ENCODE measurements at regions not wholly inside any gene's neighbourhood (a gene's known extent, or its start where the extent isn't known, plus 50 kb on each side); places are given as distances from the start of the nearest gene placed in this dataset.

DNA sequence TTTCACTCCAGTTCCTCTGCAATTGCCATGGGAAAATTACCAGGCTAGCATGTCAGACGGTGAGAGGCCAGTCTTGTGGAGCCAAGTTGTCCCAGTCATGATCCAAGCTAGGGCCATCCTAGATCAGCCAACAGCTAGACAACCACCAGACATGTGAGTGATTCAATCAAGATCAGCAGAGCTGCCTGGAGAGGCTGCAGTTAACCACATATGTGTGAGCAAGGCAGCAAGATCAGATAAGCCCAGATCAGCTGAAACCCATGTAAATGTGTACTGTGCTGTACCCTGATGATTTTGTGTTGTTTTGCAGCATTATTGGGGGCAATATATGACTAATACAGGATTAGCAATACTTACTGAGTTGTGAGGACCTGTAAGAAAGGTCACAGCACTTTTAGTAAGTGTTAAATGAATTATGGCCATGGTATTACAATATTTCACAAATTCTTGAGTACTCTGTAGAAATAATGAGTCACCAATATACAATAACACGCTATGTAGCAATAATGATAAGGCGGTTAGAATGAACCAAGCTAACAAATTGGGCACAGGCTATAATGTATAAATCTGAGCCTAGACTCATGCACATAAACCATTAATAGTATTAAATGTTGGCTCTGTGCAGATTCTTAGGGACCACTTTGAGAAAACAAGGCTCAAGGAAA is 91.4 kb downstream of the SUDS3 start:
- Histone ChIP-seq H3K4me1 (ENCODE audit: control insufficient read depth, insufficient read depth, low read length, poor library complexity, severe bottlenecking) (no peaks in the 10 kb centered on the region), H3K4me3 (ENCODE audit: extremely low read depth, insufficient read depth, low read length, poor library complexity, severe bottlenecking) (no peak overlapping the region), H3K27ac (ENCODE audit: low read depth, low read length, severe bottlenecking) (no peak overlapping the region), H3K36me3 (ENCODE audit: control insufficient read depth, insufficient read depth, low read length) (no peaks in the 10 kb centered on the region), H3K9me3 (ENCODE audit: control insufficient read depth, low read length) (peaks cover 5% of the 10 kb centered on the region)
- WGBS, 2 experiments (ENCODE audit: insufficient coverage in 2 of 2) = 100% methylated on average over 1 of the region's 3 CpGs

DNA sequence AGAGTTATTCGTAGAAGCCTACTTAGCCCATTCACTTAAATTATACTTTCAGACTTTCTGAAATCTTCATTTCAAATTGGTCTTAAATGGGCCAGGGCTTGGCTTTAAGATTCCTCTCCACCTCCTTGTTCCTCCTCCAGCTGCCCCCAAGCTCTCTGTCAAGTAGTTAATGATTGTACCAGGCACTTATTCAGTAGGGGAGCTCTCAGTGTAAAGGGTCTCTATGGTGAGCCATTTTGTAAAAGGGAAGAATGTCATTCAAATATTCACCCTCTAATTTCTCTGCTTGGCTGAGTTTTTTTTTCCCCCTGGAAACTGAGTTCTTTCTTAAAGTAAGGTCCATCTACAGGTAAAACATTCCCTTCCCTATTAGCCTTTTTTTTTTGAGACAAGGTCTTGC is 96.6 kb downstream of the SUDS3 start:
- Histone ChIP-seq H3K9me3 (ENCODE audit: control insufficient read depth, low read length) (no peaks in the 10 kb centered on the region), H3K27ac (ENCODE audit: low read depth, low read length, severe bottlenecking) (no peak overlapping the region), H3K4me1 (ENCODE audit: control insufficient read depth, insufficient read depth, low read length, poor library complexity, severe bottlenecking) (no peaks in the 10 kb centered on the region), H3K36me3 (ENCODE audit: control insufficient read depth, insufficient read depth, low read length) (no peaks in the 10 kb centered on the region), H3K4me3 (ENCODE audit: extremely low read depth, insufficient read depth, low read length, poor library complexity, severe bottlenecking) (no peak overlapping the region)
- WGBS, 2 experiments (ENCODE audit: insufficient coverage in 2 of 2) = no CpG with 5 or more reads among the region's 1 CpG

DNA sequence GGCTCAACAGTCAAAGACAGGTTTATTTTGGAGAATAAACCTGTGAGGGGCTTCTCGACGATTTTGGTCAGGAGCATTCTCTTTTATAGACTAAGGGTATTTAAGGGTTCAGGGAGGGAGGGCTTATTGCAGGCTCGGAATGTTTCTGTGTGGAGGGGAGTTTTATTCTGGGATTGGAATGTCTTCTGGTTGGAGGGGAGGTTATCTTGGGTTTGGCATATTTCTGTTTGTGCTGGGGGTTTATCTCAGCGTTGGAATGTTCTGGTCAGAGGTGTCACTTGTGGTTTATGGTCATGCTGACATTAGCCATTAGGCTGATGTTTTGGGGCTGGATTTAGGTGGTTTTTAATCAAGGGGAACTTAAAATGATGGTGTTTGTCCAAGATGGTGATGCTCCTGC is 103.9 kb downstream of the SUDS3 start:
- Histone ChIP-seq H3K9me3 (ENCODE audit: control insufficient read depth, low read length) (no peaks in the 10 kb centered on the region), H3K4me1 (ENCODE audit: control insufficient read depth, insufficient read depth, low read length, poor library complexity, severe bottlenecking) (peaks cover 2% of the 10 kb centered on the region), H3K4me3 (ENCODE audit: extremely low read depth, insufficient read depth, low read length, poor library complexity, severe bottlenecking) (no peak overlapping the region), H3K36me3 (ENCODE audit: control insufficient read depth, insufficient read depth, low read length) (no peaks in the 10 kb centered on the region), H3K27ac (ENCODE audit: low read depth, low read length, severe bottlenecking) (no peak overlapping the region)
- WGBS, 2 experiments (ENCODE audit: insufficient coverage in 2 of 2) = 62 to 84% methylated on average over 3 to 4 of the region's 4 CpGs

DNA sequence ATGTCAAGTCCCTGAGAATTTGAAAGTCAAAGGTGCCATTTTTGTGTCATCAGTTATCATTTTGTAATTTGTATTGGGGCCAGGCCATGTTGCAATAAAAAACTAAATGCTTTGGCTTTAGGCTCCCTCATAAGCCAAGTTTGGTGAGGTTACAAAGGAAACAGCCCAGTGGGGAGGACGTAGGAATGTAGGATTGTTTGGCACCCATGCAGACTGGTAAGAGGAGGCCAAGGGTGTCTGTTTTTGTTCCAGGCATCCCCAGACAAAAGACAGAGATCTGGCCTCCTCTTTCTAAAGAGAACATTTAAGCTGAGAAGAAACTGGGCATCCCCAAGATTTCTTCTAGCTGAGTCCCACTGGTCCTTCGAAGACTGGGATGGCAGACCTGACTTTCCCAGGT is 111.7 kb downstream of the SUDS3 start:
- 100% methylated on average over 1 of the region's 2 CpGs for whole genome bisulfite sequencing, 2 experiments (ENCODE audit: insufficient coverage in 2 of 2)
- no peaks in the 10 kb centered on the region for H3K4me1 ChIP-seq (ENCODE audit: control insufficient read depth, insufficient read depth, low read length, poor library complexity, severe bottlenecking)

DNA sequence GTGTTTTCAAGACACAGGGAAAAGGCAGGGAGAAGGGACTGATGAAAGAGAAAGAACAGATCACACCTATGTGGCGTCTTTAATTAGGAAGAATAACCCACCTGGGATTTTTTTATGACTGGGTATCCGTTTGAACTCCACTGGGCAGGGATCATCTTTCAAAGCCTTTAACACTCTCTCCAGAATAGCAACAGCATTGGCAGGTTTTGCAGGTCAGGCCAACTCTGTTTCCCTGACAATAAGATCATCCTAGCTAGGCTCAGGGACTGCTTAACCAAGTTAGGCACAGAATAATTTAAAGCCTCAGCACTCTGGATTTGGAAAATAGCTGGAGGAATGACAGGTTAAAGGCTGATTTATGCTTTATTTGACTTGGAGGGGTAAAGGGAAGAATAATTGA is 117.6 kb downstream of the SUDS3 start:
- Histone ChIP-seq H3K36me3 (ENCODE audit: control insufficient read depth, insufficient read depth, low read length) (no peaks in the 10 kb centered on the region), H3K9me3 (ENCODE audit: control insufficient read depth, low read length) (no peaks in the 10 kb centered on the region), H3K4me1 (ENCODE audit: control insufficient read depth, insufficient read depth, low read length, poor library complexity, severe bottlenecking) (no peaks in the 10 kb centered on the region), H3K4me3 (ENCODE audit: extremely low read depth, insufficient read depth, low read length, poor library complexity, severe bottlenecking) (no peak overlapping the region), H3K27ac (ENCODE audit: low read depth, low read length, severe bottlenecking) (no peak overlapping the region)
- WGBS, 2 experiments (ENCODE audit: insufficient coverage in 2 of 2) = 18 to 68% methylated on average over 1 to 2 of the region's 2 CpGs

More for the DNA sequence above, 111.7 kb downstream of the SUDS3 start:
- H3K27ac ChIP-seq (ENCODE audit: low read depth, low read length, severe bottlenecking) = no peak overlapping the region
- H3K4me3 ChIP-seq (ENCODE audit: extremely low read depth, insufficient read depth, low read length, poor library complexity, severe bottlenecking) = no peak overlapping the region
- H3K9me3 ChIP-seq (ENCODE audit: control insufficient read depth, low read length) = peaks cover 9% of the 10 kb centered on the region
- no peaks in the 10 kb centered on the region for H3K36me3 ChIP-seq (ENCODE audit: control insufficient read depth, insufficient read depth, low read length)

DNA sequence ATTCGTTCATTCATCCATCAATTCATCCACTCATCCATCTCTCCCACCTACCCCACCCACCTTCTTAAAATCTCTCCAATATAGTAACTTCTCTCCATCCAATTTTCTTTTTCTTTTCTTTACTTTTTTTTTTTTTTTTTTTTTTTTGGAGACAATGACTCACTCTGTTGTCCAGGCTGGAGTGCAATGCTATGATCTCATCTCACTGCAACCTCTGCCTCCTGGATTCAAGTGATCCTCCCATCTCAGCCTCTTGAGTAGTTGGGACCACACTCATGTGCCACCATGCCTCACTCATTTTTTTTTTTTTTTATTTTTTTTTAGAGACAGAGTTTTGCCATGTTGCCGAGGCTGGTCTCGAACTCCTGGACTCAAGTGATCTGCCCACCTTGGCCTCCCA is 118.4 kb downstream of the SUDS3 start:
- H3K4me3 ChIP-seq (ENCODE audit: extremely low read depth, insufficient read depth, low read length, poor library complexity, severe bottlenecking) = no peak overlapping the region
- H3K9me3 ChIP-seq (ENCODE audit: control insufficient read depth, low read length) = no peaks in the 10 kb centered on the region
- WGBS, 2 experiments (ENCODE audit: insufficient coverage in 2 of 2) = 88 to 93% methylated on average over 1 to 3 of the region's 3 CpGs
- no peaks in the 10 kb centered on the region for H3K36me3 ChIP-seq (ENCODE audit: control insufficient read depth, insufficient read depth, low read length)
- H3K4me1 ChIP-seq (ENCODE audit: control insufficient read depth, insufficient read depth, low read length, poor library complexity, severe bottlenecking) = no peaks in the 10 kb centered on the region
- no peak overlapping the region for H3K27ac ChIP-seq (ENCODE audit: low read depth, low read length, severe bottlenecking)

DNA sequence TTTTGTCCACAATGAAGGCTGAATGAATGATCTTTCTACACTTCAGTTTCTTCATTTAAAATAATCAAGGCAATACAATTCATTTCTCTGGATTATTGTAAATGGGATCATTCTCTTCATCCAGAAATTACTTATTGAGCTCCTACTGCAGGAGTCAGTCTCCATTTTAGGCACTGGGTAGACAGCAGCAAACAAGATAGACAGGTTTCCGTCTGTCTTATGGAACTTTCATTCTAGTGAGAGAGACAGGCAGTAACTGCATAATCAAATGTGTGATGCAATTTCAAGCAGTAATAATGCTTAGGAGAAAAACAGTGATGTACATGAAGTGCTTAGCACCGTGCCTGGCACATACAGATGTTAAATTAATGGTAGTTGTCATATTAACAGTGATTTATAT is 118.9 kb downstream of the SUDS3 start:
- no peaks in the 10 kb centered on the region for H3K36me3 ChIP-seq (ENCODE audit: control insufficient read depth, insufficient read depth, low read length)
- H3K27ac ChIP-seq (ENCODE audit: low read depth, low read length, severe bottlenecking) = no peak overlapping the region
- no peaks in the 10 kb centered on the region for H3K9me3 ChIP-seq (ENCODE audit: control insufficient read depth, low read length)
- no peaks in the 10 kb centered on the region for H3K4me1 ChIP-seq (ENCODE audit: control insufficient read depth, insufficient read depth, low read length, poor library complexity, severe bottlenecking)
- WGBS, 2 experiments (ENCODE audit: insufficient coverage in 2 of 2) = 100% methylated on average over 1 of the region's 2 CpGs; no CpG with 5 or more reads in 1 of the 2 experiments
- no peak overlapping the region for H3K4me3 ChIP-seq (ENCODE audit: extremely low read depth, insufficient read depth, low read length, poor library complexity, severe bottlenecking)

DNA sequence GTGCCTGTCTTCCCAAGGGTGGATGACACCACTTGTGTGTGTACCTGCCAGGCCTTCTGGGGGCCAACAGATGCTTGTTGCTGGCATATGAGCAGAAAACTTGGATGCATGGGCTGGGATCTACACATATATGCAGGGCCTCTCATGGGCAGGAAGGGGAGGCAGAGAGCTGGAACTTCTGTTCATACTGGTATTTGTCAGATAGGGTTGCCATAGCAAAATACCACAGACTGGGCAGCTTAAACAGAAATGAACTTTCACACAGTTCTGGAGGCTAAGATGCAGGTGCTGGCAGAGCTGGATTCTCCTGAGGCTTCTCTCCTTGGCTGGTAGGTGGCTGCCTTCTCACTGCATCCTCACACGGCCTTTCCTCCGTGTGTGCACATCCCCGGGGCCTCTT is 121.8 kb downstream of the SUDS3 start:
- no peaks in the 10 kb centered on the region for H3K4me1 ChIP-seq (ENCODE audit: control insufficient read depth, insufficient read depth, low read length, poor library complexity, severe bottlenecking)
- H3K36me3 ChIP-seq (ENCODE audit: control insufficient read depth, insufficient read depth, low read length) = no peaks in the 10 kb centered on the region
- 67 to 72% methylated on average over 3 of the region's 3 CpGs for whole genome bisulfite sequencing, 2 experiments (ENCODE audit: insufficient coverage in 2 of 2)
- H3K4me3 ChIP-seq (ENCODE audit: extremely low read depth, insufficient read depth, low read length, poor library complexity, severe bottlenecking) = no peak overlapping the region
- H3K27ac ChIP-seq (ENCODE audit: low read depth, low read length, severe bottlenecking) = no peak overlapping the region
- H3K9me3 ChIP-seq (ENCODE audit: control insufficient read depth, low read length) = no peaks in the 10 kb centered on the region

DNA sequence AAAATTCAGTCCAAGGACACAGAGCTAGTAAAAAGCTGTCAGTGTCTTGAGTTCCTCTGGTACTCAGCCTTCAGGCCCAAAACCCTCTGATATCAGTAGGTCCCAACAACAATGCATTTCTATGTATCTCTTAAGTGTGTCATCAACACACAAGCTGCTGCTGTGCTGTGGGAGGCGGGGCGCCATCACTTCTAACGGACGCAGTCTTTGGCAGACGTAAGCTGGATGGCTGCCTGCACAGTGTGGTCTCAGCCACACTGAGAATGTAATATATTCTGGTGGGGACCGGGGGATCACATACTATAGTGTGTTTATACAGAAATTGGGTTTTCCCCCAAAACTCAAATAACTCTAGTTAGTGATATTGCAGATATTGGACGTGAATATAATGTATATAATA is 123.9 kb downstream of the SUDS3 start:
- 87 to 92% methylated on average over 5 of the region's 7 CpGs for WGBS, 2 experiments (ENCODE audit: insufficient coverage in 2 of 2)
- Histone ChIP-seq H3K36me3 (ENCODE audit: control insufficient read depth, insufficient read depth, low read length) (no peaks in the 10 kb centered on the region), H3K9me3 (ENCODE audit: control insufficient read depth, low read length) (no peaks in the 10 kb centered on the region), H3K27ac (ENCODE audit: low read depth, low read length, severe bottlenecking) (no peak overlapping the region), H3K4me3 (ENCODE audit: extremely low read depth, insufficient read depth, low read length, poor library complexity, severe bottlenecking) (no peak overlapping the region), H3K4me1 (ENCODE audit: control insufficient read depth, insufficient read depth, low read length, poor library complexity, severe bottlenecking) (no peaks in the 10 kb centered on the region)

DNA sequence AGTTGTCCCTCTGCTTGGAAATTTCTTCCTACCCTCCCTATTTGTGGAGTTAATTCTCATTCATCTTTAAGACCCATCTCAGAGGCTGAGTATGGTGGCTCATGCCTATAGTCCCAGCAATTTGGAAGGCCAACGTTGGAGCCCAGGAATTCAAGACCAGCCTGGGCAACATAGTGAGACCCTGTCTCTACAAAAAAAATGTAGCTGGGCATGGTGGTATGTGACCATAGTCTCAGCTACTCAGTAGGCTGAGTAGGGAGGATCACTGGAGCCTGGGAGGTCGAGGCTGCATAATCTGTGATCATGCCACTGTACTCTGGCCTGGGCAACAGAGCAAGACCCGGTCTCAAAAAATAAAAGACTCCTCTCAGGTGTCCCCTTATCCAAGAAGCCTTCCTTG is 125.1 kb downstream of the SUDS3 start:
- Histone ChIP-seq H3K9me3 (ENCODE audit: control insufficient read depth, low read length) (no peaks in the 10 kb centered on the region), H3K4me3 (ENCODE audit: extremely low read depth, insufficient read depth, low read length, poor library complexity, severe bottlenecking) (no peak overlapping the region), H3K27ac (ENCODE audit: low read depth, low read length, severe bottlenecking) (no peak overlapping the region), H3K36me3 (ENCODE audit: control insufficient read depth, insufficient read depth, low read length) (no peaks in the 10 kb centered on the region), H3K4me1 (ENCODE audit: control insufficient read depth, insufficient read depth, low read length, poor library complexity, severe bottlenecking) (no peaks in the 10 kb centered on the region)
- WGBS, 2 experiments (ENCODE audit: insufficient coverage in 2 of 2) = 82 to 89% methylated on average over 2 to 3 of the region's 3 CpGs

DNA sequence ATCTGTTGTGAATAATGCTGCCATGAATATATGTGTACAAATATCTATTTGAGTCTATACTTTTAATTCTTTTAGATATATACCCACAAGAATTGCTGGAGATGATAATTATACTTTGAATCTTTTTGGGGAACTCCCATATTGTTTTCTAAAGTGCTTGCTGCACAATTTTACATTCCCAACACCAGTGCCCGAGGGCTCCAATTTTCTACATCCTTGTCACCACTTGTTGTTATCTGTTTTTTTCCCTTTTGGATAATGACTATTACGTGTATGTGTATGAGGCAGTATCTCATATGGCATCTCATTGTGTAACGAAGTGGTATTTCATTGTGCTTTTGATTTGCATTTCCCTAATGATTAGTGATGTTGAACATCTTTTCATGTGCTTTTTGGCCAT is 127.1 kb downstream of the SUDS3 start:
- Histone ChIP-seq H3K36me3 (ENCODE audit: control insufficient read depth, insufficient read depth, low read length) (no peaks in the 10 kb centered on the region), H3K9me3 (ENCODE audit: control insufficient read depth, low read length) (no peaks in the 10 kb centered on the region), H3K4me1 (ENCODE audit: control insufficient read depth, insufficient read depth, low read length, poor library complexity, severe bottlenecking) (no peaks in the 10 kb centered on the region), H3K4me3 (ENCODE audit: extremely low read depth, insufficient read depth, low read length, poor library complexity, severe bottlenecking) (no peak overlapping the region), H3K27ac (ENCODE audit: low read depth, low read length, severe bottlenecking) (no peak overlapping the region)
- WGBS, 2 experiments (ENCODE audit: insufficient coverage in 2 of 2) = 71 to 100% methylated on average over 1 of the region's 3 CpGs

Data from mesodermal cell (in vitro differentiated cells).